ENCODE measurements at regions not wholly inside any gene's neighbourhood (a gene's known extent, or its start where the extent isn't known, plus 50 kb on each side); places are given as distances from the start of the nearest gene placed in this dataset.

GRCh38 chr5:98200726-98201541 lies 572.5 kb upstream of the RGMB start:
- Histone ChIP-seq H3K27ac (no peak overlapping the region), H3K9me3 (ENCODE audit: severe bottlenecking) (no peaks in the 10 kb centered on the region), H3K36me3 (no peaks in the 10 kb centered on the region), H3K4me3 (ENCODE audit: low read depth, low read length) (no peak overlapping the region), H3K27me3 (ENCODE audit: insufficient read depth, low read depth, severe bottlenecking) (no peaks in the 10 kb centered on the region)
- TF ChIP-seq CTCF (IDR thresholded peaks at IDR 0.05; ENCODE audit: low read depth, low read length): no peak
- DNase-seq: no peak

- Histone ChIP-seq H3K27ac (no peak overlapping the region), H3K9me3 (ENCODE audit: severe bottlenecking) (no peaks in the 10 kb centered on the region), H3K4me3 (ENCODE audit: low read depth, low read length) (no peak overlapping the region), H3K27me3 (ENCODE audit: insufficient read depth, low read depth, severe bottlenecking) (no peaks in the 10 kb centered on the region), H3K36me3 (no peaks in the 10 kb centered on the region)
- no peak for TF ChIP-seq CTCF (IDR thresholded peaks at IDR 0.05; ENCODE audit: low read depth, low read length)
- no peak for DNase-seq
These were observed 568.7 kb upstream of the RGMB start for GRCh38 chr5:98204798-98205197.

GRCh38 chr5:98205691-98206461 lies 567.6 kb upstream of the RGMB start:
- no peak for DNase-seq
- H3K36me3 ChIP-seq: no peaks in the 10 kb centered on the region
- no peaks in the 10 kb centered on the region for H3K9me3 ChIP-seq (ENCODE audit: severe bottlenecking)
- H3K27ac ChIP-seq: no peak overlapping the region
- no peaks in the 10 kb centered on the region for H3K27me3 ChIP-seq (ENCODE audit: insufficient read depth, low read depth, severe bottlenecking)
- TF ChIP-seq CTCF (IDR thresholded peaks at IDR 0.05; ENCODE audit: low read depth, low read length): no peak
- H3K4me3 ChIP-seq (ENCODE audit: low read depth, low read length): no peak overlapping the region

- H3K27me3 ChIP-seq (ENCODE audit: insufficient read depth, low read depth, severe bottlenecking): no peaks in the 10 kb centered on the region
- no peak for TF ChIP-seq CTCF (IDR thresholded peaks at IDR 0.05; ENCODE audit: low read depth, low read length)
- no peak for DNase-seq
- no peaks in the 10 kb centered on the region for H3K9me3 ChIP-seq (ENCODE audit: severe bottlenecking)
- H3K27ac ChIP-seq: no peak overlapping the region
- H3K36me3 ChIP-seq: no peaks in the 10 kb centered on the region
- no peak overlapping the region for H3K4me3 ChIP-seq (ENCODE audit: low read depth, low read length)
These were observed 566.9 kb upstream of the RGMB start for GRCh38 chr5:98206566-98206965.

GRCh38 chr5:98209418-98209817 lies 564.0 kb upstream of the RGMB start:
- Histone ChIP-seq H3K27me3 (ENCODE audit: insufficient read depth, low read depth, severe bottlenecking) (no peaks in the 10 kb centered on the region), H3K36me3 (no peaks in the 10 kb centered on the region), H3K9me3 (ENCODE audit: severe bottlenecking) (no peaks in the 10 kb centered on the region), H3K4me3 (ENCODE audit: low read depth, low read length) (no peak overlapping the region), H3K27ac (no peak overlapping the region)
- no peak for DNase-seq
- TF ChIP-seq CTCF (IDR thresholded peaks at IDR 0.05; ENCODE audit: low read depth, low read length): no peak
